ENCODE measurements at regions not wholly inside any gene's neighbourhood (a gene's known extent, or its start where the extent isn't known, plus 50 kb on each side); places are given as distances from the start of the nearest gene placed in this dataset.

DNA sequence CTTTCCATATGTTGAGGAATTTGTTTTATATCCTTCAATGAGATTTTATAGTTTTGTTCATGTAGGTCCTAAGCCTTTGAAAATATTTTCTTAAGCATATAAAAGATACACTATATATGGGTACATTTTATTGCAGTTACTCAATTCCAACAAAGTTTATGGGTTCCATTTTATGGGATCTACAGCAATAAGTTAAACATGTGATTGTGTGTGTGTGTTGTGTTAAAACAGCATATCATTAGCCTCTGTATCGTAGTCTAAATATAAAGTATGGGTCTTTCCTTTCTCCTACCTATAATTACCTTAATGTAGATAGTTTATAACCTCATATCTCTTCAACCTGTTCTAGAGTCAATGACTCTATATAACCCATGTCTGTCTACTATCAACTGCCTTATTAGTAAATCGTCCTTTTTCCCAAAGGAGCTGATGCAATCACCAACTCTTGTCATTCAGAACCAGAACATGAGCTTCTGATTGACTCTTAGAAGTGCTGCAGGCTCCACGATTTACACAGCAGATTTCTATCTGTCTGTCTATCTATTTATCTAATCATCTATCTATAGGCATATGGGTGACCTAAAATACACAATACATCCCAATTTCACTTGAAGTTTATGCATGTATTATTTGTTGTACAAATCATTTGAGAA is 512.6 kb upstream of the CBLB start:
- H3K4me3 Mint-ChIP-seq = no peak overlapping the region
- H3K27me3 Mint-ChIP-seq = no peaks in the 10 kb centered on the region
- no peaks in the 10 kb centered on the region for H3K4me1 Mint-ChIP-seq
- CTCF ChIA-PET = no interaction called here
- ATAC-seq (no peak), DNase-seq (no peak)
- H3K9me3 Mint-ChIP-seq (ENCODE audit: low read depth) = peaks cover 2% of the 10 kb centered on the region
- peaks cover 1% of the 10 kb centered on the region for H3K36me3 Mint-ChIP-seq
- H3K27ac Mint-ChIP-seq = no peak overlapping the region

DNA sequence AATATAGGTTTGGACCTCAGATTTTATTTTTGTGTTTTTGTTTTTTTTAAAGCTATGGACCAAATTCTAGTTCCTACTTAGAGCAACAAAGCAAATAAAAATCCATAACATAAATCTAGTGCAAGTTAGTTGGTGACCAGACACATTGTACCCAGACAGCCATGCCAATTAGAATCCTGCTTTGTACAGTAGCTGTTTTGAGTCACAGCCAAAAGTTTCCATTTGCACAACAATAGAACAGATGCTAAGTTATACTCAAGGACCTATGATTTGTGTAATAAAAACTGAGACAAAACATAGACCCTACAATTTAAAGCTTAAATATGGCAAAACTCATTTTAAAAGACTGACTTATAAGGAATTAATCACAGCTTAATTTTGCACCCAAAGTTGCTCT is 513.1 kb upstream of the CBLB start:
- H3K36me3 Mint-ChIP-seq = peaks cover 1% of the 10 kb centered on the region
- no peak overlapping the region for H3K4me3 Mint-ChIP-seq
- no peaks in the 10 kb centered on the region for H3K27me3 Mint-ChIP-seq
- CTCF ChIA-PET = no interaction called here
- peaks cover 2% of the 10 kb centered on the region for H3K9me3 Mint-ChIP-seq (ENCODE audit: low read depth)
- ATAC-seq (no peak), DNase-seq (no peak)
- H3K4me1 Mint-ChIP-seq = no peaks in the 10 kb centered on the region
- no peak overlapping the region for H3K27ac Mint-ChIP-seq

- H3K27me3 Mint-ChIP-seq = no peaks in the 10 kb centered on the region
- no peak overlapping the region for H3K4me3 Mint-ChIP-seq
- no peaks in the 10 kb centered on the region for H3K9me3 Mint-ChIP-seq (ENCODE audit: low read depth)
- H3K36me3 Mint-ChIP-seq = no peaks in the 10 kb centered on the region
- ATAC-seq (no peak), DNase-seq (no peak)
- CTCF ChIA-PET = no interaction called here
- H3K27ac Mint-ChIP-seq = no peak overlapping the region
- H3K4me1 Mint-ChIP-seq = peaks cover 2% of the 10 kb centered on the region
Measured at GRCh38 chr3:106386050-106386449, 517.2 kb upstream of the CBLB start.

DNA sequence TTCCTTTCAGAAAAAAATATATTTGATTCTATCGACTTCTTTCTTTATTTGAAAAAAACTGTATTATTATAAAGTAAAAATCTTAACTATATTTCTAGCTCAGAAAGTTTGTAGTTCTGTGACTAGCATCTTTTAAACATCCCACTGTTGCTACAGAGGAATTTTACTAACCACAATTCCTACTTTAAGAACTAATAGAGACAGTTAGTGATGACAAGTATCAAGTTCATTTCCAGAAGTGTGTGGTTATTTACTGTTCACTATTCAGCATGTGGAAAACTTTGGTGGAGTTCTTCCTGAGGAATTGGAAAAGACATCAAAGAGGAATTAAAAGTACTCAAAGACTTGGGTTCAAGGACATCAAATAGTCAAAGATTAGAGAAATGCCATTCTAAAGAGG is 524.1 kb upstream of the CBLB start:
- CTCF ChIA-PET = interaction anchor here (1.0 kb wide), 1 partner anchor 61 kb away, joined by 3 read pairs; no protein-coding TSS in a partner anchor
- no peaks in the 10 kb centered on the region for H3K9me3 Mint-ChIP-seq (ENCODE audit: low read depth)
- peaks cover 2% of the 10 kb centered on the region for H3K4me1 Mint-ChIP-seq
- no peak for ATAC-seq
- H3K27ac Mint-ChIP-seq = no peak overlapping the region
- H3K36me3 Mint-ChIP-seq = no peaks in the 10 kb centered on the region
- no peak overlapping the region for H3K4me3 Mint-ChIP-seq
- DNase-seq = no peak
- H3K27me3 Mint-ChIP-seq = no peaks in the 10 kb centered on the region

DNA sequence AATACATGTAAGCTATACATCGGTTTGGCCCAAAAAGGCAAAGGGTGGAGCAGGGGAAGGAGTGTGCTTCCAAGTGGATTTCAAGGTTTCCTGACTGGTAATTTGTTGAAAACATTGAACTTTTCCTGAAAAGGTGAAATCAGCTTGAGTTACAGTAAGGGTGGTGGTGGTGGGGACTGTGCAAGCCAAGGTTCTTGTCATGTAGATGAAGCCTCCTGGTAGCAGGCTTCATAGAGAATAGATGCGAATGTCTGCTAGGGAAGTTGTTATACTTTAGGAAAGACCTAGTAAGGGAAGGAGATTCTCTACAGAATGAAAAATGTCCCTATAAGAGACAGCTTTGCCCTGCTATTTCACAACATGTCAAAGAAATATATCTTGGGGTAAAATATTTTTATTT is 528.2 kb upstream of the CBLB start:
- DNase-seq (no peak), ATAC-seq (no peak)
- H3K4me3 Mint-ChIP-seq = no peak overlapping the region
- no peaks in the 10 kb centered on the region for H3K27me3 Mint-ChIP-seq
- CTCF ChIA-PET = no interaction called here
- no peaks in the 10 kb centered on the region for H3K9me3 Mint-ChIP-seq (ENCODE audit: low read depth)
- no peaks in the 10 kb centered on the region for H3K4me1 Mint-ChIP-seq
- no peaks in the 10 kb centered on the region for H3K36me3 Mint-ChIP-seq
- H3K27ac Mint-ChIP-seq = no peak overlapping the region

- ATAC-seq (no peak), DNase-seq (no peak)
- Mint-ChIP-seq H3K4me1 (no peaks in the 10 kb centered on the region), H3K36me3 (peaks cover 2% of the 10 kb centered on the region), H3K27ac (no peak overlapping the region), H3K27me3 (no peaks in the 10 kb centered on the region), H3K9me3 (ENCODE audit: low read depth) (no peaks in the 10 kb centered on the region), H3K4me3 (no peak overlapping the region)
- CTCF ChIA-PET = no interaction called here
Measured at GRCh38 chr3:106398891-106399600, 530.2 kb upstream of the CBLB start.

DNA sequence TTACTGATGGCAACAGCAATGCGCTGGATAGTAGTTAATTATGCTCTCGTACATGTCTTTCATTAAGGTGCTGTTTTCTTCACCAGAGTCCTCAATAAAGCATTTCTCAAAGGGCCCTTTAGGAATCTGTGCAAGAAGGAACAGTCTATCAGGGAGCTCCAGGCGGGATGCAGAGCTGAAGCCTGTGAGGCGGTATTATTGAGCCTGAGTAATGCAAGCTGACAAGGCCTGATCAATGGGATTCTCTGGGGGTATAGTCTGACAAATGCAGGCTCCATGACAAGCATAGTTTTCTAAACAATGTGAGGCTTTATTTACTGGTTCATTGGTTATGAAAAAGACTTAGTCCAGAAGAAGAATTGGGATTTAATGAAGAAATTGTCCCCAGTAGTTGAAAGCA is 530.9 kb upstream of the CBLB start:
- Mint-ChIP-seq H3K4me3 (no peak overlapping the region), H3K36me3 (peaks cover 2% of the 10 kb centered on the region), H3K4me1 (no peaks in the 10 kb centered on the region), H3K27me3 (no peaks in the 10 kb centered on the region), H3K9me3 (ENCODE audit: low read depth) (no peaks in the 10 kb centered on the region), H3K27ac (no peak overlapping the region)
- DNase-seq (no peak), ATAC-seq (no peak)
- CTCF ChIA-PET = no interaction called here

DNA sequence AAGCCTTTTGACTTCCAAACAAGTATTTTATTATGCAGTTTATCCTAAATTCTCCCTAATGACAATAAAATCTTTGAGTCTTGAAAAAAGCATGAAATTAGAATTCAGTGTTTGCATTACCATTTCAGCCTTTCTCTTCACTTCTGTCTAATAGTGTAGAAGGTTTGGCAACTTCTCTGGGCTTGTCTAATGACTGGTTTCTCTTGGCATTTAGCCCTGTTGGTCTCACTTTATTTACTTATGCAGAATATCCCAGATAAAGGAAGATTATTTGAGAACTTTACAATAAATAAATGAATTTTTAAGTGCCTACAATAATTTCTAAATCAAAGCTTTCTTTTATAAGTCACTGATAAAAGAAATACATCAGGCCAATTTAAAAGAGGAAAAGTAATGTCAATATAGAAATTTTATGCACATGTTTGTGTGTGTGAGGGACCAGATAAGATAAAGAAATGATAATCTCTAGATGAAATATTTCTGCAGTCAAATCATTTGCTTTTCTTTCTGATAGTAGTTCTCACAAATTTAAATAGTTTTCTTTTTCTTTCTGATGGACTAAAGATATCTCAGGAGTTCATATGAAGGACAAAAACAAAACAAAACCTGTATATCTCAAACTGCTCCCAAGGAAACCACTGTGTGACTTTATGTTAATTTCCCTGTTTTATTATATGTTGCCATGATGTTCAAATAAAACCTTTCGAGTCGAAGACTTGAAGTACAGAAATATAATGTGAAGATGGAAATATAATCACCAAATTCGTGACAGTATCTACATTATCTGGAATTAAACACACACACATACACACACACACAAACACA is 533.1 kb upstream of the CBLB start:
- ATAC-seq = no peak

DNA sequence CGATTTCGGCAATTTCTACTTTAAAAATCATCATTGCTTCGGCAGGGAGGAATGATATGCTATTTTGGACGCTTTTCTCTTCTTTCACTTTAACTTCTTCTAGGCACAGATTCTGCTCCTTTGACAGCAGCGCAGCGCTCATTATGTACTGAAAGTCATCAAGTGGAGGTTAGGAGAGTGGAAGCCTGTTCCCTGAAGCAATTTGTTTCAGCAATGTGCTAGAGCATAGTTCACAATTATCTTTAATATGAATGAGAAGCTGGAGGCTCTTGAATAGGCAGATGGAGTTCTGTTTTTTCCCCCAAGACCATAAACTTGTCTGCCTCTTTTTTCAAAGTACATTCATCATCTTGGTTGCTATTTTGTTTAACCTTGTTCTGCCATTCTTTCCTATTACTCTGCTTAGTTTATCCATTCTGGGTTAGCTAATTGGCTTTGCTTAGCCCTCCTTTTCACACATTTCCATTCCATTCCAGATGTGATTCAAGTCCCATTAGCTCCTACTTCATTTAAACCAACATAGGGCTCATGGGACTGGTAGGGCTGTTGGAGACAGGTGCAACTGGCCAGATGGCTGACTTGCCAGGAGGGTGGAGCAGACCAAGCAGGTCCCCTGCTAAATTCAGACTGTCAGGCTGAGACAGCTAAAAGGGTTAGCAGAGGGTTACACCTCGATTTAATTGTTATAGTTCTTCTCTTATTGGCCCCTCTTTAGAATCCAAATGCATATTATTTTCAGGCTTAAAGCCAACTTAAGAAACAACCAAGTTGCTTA is 534.7 kb upstream of the CBLB start:
- CTCF ChIA-PET = interaction anchor here (0.8 kb wide), 1 partner anchor 11 kb away, joined by 3 read pairs; no protein-coding TSS in a partner anchor
- ATAC-seq = no peak
- peaks cover 9% of the 10 kb centered on the region for H3K36me3 Mint-ChIP-seq

More for the DNA sequence above, 533.1 kb upstream of the CBLB start:
- Mint-ChIP-seq H3K4me1 (no peaks in the 10 kb centered on the region), H3K4me3 (no peak overlapping the region), H3K27me3 (no peaks in the 10 kb centered on the region), H3K36me3 (peaks cover 6% of the 10 kb centered on the region), H3K27ac (no peak overlapping the region), H3K9me3 (ENCODE audit: low read depth) (no peaks in the 10 kb centered on the region)
- DNase-seq = no peak
- CTCF ChIA-PET = no interaction called here

GRCh38 chr3:106413683-106414082 is 544.9 kb upstream of the CBLB start:
- ATAC-seq (no peak), DNase-seq (no peak)
- Mint-ChIP-seq H3K36me3 (peaks cover 14% of the 10 kb centered on the region), H3K9me3 (ENCODE audit: low read depth) (peaks cover 3% of the 10 kb centered on the region), H3K27me3 (no peaks in the 10 kb centered on the region), H3K4me1 (no peaks in the 10 kb centered on the region), H3K4me3 (no peak overlapping the region), H3K27ac (no peak overlapping the region)
- CTCF ChIA-PET = no interaction called here

More for the DNA sequence above, 534.7 kb upstream of the CBLB start:
- Mint-ChIP-seq H3K27me3 (no peaks in the 10 kb centered on the region), H3K27ac (no peak overlapping the region), H3K9me3 (ENCODE audit: low read depth) (no peaks in the 10 kb centered on the region), H3K4me1 (no peaks in the 10 kb centered on the region), H3K4me3 (no peak overlapping the region)
- no peak for DNase-seq

DNA sequence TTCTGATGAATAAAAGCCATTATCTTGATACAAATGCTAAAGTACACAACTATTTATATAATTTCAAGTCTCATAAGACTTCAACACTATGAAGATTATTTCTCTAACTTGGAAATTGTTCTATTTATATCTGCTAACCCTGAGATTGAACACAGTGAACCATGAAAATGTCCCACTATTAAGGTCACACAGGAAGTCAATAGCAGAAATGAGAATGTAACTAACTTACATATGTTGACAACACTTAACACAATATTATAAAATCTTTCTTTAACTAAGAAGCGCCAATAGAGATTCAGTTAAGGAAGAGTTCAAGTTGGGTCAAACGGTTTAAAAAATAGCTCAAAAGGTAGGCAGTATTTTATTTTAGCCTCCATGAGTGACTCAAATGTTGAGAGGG is 551.8 kb upstream of the CBLB start:
- H3K4me3 Mint-ChIP-seq = no peak overlapping the region
- peaks cover 13% of the 10 kb centered on the region for H3K36me3 Mint-ChIP-seq
- no peak overlapping the region for H3K27ac Mint-ChIP-seq
- peaks cover 6% of the 10 kb centered on the region for H3K9me3 Mint-ChIP-seq (ENCODE audit: low read depth)
- no peaks in the 10 kb centered on the region for H3K27me3 Mint-ChIP-seq
- peaks cover 24% of the 10 kb centered on the region for H3K4me1 Mint-ChIP-seq
- DNase-seq (no peak), ATAC-seq (no peak)
- CTCF ChIA-PET = no interaction called here

DNA sequence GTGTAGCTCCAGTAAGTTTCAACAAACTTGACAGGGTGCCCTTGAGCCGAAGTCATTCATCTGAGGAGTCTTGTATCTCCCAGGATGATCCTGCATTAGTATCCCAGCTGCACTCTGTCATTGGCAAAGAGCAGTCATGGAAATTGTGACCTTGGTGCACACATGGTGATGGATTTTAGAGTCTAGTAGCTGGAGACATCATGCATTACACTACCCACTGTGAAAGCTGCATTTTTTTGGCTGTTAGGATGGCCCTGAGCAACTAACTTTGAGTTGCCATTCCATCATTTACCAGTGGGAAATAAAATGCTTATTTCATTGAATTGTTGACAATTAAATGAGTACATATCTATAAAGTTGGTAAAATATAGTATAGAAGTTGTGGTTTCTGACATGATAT is 552.6 kb upstream of the CBLB start:
- no peaks in the 10 kb centered on the region for H3K27me3 Mint-ChIP-seq

GRCh38 chr3:106421909-106422308 is 553.1 kb upstream of the CBLB start:
- CTCF ChIA-PET = no interaction called here
- Mint-ChIP-seq H3K4me3 (no peak overlapping the region), H3K36me3 (peaks cover 17% of the 10 kb centered on the region), H3K27me3 (no peaks in the 10 kb centered on the region), H3K9me3 (ENCODE audit: low read depth) (peaks cover 6% of the 10 kb centered on the region), H3K27ac (no peak overlapping the region), H3K4me1 (peaks cover 29% of the 10 kb centered on the region)
- ATAC-seq (no peak), DNase-seq (no peak)

More for the DNA sequence above, 552.6 kb upstream of the CBLB start:
- Mint-ChIP-seq H3K36me3 (peaks cover 17% of the 10 kb centered on the region), H3K27ac (no peak overlapping the region), H3K9me3 (ENCODE audit: low read depth) (peaks cover 6% of the 10 kb centered on the region), H3K4me3 (no peak overlapping the region), H3K4me1 (peaks cover 29% of the 10 kb centered on the region)
- no peak for DNase-seq
- no peak for ATAC-seq
- CTCF ChIA-PET = no interaction called here

Data from activated CD8-positive, alpha-beta memory T cell treated with anti-CD3 and anti-CD28 coated beads, Interleukin-2, amount 10 ng/mL, durations not matched to agents 7 days and 5 days (primary cell).